KOPT-K1 (cell line): ENCODE measurements at regions not wholly inside any gene's neighbourhood (a gene's known extent, or its start where the extent isn't known, plus 50 kb on each side); places are given as distances from the start of the nearest gene placed in this dataset.
"Not testable (repeated sequence)": the region's sequence is repeated elsewhere in the genome, so short reads cannot be mapped to it uniquely, and the experiment has no call there.

Source experiments
- H3K27ac ChIP-seq: fragments of 200-600 bp; sonication (generic); 2 replicates; pipeline ENCODE4 v1.5.1; 2016; ENCODE audit warnings: antibody characterized with exemption, mild to moderate bottlenecking, low read depth, low read length; ENCODE audit not compliant: poor library complexity, severe bottlenecking
- H3K36me3 ChIP-seq: fragments of 200-600 bp; sonication (generic); 2 replicates; pipeline ENCODE4 v1.5.1; 2017; ENCODE audit warnings: antibody characterized with exemption, mild to moderate bottlenecking, low read length, moderate library complexity; ENCODE audit not compliant: insufficient read depth
- H3K9me3 ChIP-seq: fragments of 200-600 bp; sonication (generic); 2 replicates; pipeline ENCODE4 v1.5.1; 2017; ENCODE audit warnings: antibody characterized with exemption, low read length, mild to moderate bottlenecking; ENCODE audit not compliant: insufficient read depth, poor library complexity, severe bottlenecking

DNA sequence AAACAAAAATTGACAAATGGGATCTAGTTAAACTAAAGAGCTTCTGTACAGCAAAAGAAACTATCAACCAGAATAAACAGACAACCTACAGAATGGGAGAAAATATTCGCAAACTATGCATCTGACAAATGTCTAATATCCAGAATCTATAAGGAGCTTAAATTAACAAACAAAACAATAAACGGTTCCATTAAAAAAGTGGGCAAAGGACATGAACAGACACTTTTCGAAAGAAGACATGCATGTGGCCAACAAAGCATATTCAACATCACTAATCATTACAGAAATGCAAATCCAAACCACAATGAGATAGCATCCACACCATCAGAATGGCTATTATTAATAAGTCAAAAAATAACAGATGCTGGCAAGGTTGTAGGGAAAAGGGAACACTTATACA, 50.5 kb upstream of the MED13L start:
- peaks cover 10% of the 10 kb centered on the region for H3K9me3 ChIP-seq
- H3K27ac ChIP-seq, result not testable (repeated sequence)

DNA sequence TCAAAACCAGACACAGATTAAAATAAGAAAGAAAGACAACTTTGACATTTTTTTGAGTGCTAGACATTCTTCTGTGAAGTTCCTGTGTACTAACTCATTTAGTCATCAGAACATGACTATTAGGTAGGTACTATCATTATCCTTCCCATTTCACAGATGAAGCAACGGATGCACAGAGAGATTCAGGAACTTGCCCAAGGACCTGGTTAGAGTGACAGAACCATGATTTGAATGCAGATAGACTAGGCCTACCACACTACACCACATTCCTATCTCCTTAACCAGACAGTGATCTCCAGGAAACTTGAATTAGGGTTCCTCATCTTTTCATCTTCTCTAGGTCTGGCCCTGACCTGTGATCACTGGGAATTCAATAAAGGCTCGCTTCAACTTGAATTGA, 54.4 kb upstream of the MED13L start:
- H3K36me3 ChIP-seq, result no peaks in the 10 kb centered on the region

More for the DNA sequence above, 50.5 kb upstream of the MED13L start:
- H3K36me3 ChIP-seq, result not testable (repeated sequence)

GRCh38 chr12:116332705-116333380, 55.4 kb upstream of the MED13L start:
- H3K9me3 ChIP-seq, result peaks cover 8% of the 10 kb centered on the region

More for the DNA sequence above, 54.4 kb upstream of the MED13L start:
- no peak overlapping the region for H3K27ac ChIP-seq
- H3K9me3 ChIP-seq, result peaks cover 10% of the 10 kb centered on the region

DNA sequence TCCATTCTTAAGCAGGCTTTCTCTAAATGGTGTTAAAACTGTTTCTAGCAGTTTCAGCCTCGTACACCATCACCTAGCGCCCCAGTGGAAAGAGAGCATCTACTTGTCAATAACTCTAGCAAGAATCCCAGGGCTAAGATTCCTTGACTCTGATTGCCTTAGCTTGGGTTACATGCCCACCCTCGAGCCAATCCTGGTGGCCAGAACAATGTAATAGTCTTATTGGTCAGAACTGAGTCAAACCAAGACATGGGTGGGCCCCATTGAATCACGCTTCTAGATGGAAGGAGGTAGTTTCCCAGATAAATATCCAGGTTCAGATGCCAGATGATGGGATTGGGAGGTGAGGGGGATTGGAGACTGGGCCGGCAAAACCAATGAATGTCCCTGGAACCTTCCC, 55.9 kb upstream of the MED13L start:
- H3K36me3 ChIP-seq, result no peaks in the 10 kb centered on the region
- no peak overlapping the region for H3K27ac ChIP-seq
- H3K9me3 ChIP-seq, result peaks cover 3% of the 10 kb centered on the region

More at GRCh38 chr12:116332705-116333380, 55.4 kb upstream of the MED13L start:
- H3K27ac ChIP-seq, result no peak overlapping the region
- no peaks in the 10 kb centered on the region for H3K36me3 ChIP-seq

DNA sequence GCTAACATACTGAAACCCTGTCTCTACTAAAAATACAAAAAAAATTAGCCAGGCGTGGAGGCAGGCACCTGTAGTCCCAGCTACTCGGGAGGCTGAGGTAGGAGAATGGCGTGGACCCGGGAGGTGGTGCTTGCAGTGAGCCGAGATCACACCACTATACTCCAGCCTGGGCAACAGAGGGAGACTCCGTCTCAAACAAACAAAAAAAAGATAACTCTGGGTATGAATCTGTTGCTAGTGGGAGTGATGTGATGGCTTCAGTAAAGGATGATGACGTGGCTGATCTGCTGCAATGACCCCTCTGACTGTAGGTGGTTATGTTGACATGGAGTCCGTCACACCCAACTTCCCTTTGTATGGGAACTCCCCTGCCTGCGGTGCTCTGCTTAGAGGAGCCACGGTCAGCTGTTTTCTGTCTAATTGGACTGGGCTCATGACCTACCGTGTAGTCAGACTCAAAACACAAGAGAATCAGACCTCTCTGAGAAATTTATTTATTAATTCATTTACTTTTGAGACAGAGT, 59.1 kb upstream of the MED13L start:
- Histone ChIP-seq H3K36me3 (no peaks in the 10 kb centered on the region), H3K27ac (no peak overlapping the region), H3K9me3 (no peaks in the 10 kb centered on the region)

DNA sequence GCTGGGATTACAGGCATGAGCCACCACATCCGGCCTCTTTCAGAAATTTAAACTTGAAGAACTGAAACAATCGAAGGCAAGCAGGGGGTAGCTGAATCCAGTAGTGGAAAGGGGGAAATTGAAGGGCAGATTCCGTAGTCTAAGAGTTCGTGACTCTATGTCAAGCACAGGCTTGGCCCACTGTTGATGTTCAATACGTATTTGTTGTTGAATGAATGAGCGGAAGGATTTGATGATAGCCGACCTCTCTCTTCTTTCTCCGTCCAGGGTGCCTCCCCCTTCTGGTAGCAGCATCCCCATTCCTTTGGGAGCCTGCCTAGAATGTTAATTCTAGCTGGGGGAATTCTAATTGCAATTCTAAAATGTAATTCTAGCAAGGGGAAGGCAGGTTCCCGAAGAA, 59.8 kb upstream of the MED13L start:
- H3K36me3 ChIP-seq, result no peaks in the 10 kb centered on the region
- no peak overlapping the region for H3K27ac ChIP-seq
- no peaks in the 10 kb centered on the region for H3K9me3 ChIP-seq

- H3K9me3 ChIP-seq, result peaks cover 1% of the 10 kb centered on the region
- H3K27ac ChIP-seq, result no peak overlapping the region
- no peaks in the 10 kb centered on the region for H3K36me3 ChIP-seq
Measured at GRCh38 chr12:116338064-116338846, 60.8 kb upstream of the MED13L start.

DNA sequence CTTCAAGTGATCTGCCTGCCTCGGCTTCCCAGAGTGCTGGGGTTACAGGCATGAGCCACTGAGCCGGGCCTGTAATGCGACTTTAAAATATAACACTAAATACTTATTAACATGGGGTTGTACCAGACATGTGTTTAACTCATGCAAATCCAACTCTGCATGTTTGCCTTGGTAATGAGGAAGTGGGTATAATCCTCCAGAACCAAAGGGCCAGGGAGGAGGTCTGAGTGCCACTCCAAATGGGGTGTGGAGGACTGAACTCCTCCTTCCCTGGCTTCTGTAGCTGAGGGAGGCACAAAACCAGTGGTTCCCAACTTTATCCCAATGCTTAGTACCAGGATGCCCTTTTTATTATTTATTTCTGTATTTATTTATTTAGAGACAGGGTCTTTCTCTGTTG, 61.6 kb upstream of the MED13L start:
- peaks cover 5% of the 10 kb centered on the region for H3K9me3 ChIP-seq
- H3K27ac ChIP-seq, result no peak overlapping the region
- no peaks in the 10 kb centered on the region for H3K36me3 ChIP-seq

DNA sequence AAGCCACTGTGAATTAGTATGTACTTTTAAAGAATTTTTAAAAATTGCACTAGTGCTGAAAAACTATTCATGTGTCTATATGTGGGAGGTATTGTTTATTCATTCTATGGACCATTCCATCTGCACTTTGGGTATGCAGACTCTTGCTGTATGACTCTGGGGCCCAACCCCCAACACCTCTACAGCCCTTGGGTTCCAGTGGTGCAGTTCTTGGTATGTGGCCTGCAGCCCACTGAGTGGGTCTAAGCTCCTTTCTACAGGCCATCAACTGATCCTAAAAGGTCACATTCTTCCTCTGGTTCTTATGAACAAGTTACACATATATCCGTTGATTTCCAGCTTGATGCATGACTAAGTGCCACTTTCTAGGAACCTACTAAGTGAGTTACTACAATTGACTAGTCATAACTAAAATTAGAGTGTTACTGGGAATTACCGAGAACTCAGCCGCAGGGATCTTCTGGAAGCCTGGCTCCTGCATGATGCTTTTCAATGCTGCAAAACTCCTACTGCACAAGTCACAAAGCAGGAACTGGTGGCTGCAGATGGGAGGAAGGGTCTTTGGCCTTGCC, 62.4 kb upstream of the MED13L start:
- no peak overlapping the region for H3K27ac ChIP-seq
- H3K9me3 ChIP-seq, result peaks cover 5% of the 10 kb centered on the region
- no peaks in the 10 kb centered on the region for H3K36me3 ChIP-seq

DNA sequence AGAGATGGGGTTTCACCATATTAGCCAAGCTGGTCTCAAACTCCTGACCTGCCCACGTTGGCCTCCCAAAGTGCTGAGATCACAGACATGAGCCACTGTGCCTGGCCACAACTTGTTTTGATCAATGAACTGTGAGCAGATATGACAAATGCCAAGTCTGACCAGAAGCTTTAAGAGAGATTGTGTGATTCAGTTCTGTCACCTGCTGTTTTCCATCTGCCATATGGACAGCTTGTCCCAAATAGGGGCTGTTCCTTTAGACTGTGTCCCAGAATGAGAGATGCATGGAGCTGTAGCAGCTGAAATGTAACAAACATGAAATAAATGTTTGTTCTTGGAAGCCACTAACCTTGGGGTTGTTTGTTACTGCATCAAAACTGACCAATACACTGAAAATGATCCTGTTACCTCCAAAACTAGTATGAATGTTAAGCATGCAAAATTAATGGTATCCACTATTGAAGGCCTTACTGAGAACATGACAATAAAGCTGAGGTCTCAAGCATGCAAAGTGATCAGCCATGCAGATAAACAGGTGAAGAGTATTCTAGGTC, 65.9 kb upstream of the MED13L start:
- H3K36me3 ChIP-seq, result no peaks in the 10 kb centered on the region
- peaks cover 5% of the 10 kb centered on the region for H3K9me3 ChIP-seq
- H3K27ac ChIP-seq, result no peak overlapping the region

DNA sequence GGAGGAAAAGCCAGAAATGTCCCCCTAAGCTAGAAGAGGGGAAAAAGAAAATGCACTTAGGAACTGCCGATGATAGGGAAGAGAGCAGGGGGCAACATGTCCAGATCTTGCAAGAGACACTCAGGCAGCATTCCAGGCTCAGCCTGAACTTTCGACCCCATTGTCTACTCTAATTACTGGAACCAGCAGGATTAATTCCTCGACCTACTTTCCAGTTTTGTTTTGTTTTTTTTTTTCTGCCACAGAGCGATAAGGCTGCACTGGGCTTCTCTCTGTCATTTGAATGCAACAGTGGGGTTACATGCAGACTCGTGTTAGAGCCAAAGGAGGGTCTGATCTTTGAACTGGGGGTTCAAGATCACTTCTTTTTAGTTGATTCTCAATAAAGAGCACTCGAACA, 68.7 kb upstream of the MED13L start:
- H3K9me3 ChIP-seq, result peaks cover 5% of the 10 kb centered on the region
- H3K27ac ChIP-seq, result no peak overlapping the region
- H3K36me3 ChIP-seq, result no peaks in the 10 kb centered on the region

- Histone ChIP-seq H3K36me3 (no peaks in the 10 kb centered on the region), H3K9me3 (peaks cover 5% of the 10 kb centered on the region), H3K27ac (no peak overlapping the region)
Measured at GRCh38 chr12:116346741-116347140, 69.2 kb upstream of the MED13L start.

DNA sequence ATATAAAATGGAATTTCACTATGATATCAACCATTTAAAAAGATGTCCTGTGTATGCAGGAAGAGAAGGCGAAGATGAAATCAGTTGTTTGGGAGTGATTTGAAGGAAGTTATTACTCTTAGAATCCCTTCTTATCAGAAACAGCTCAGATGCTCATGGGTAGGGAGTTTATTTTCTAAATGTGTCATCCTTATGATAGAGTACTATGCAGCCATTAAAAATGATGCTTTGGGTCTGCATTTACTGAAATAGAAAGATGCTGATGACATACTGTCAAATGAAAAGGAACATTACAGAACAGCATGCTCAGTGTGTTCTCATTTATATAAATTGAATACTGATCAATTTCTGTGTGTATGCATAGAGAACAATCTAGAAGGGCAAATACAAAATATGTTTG, 69.8 kb upstream of the MED13L start:
- Histone ChIP-seq H3K9me3 (peaks cover 5% of the 10 kb centered on the region), H3K36me3 (no peaks in the 10 kb centered on the region), H3K27ac (no peak overlapping the region)

DNA sequence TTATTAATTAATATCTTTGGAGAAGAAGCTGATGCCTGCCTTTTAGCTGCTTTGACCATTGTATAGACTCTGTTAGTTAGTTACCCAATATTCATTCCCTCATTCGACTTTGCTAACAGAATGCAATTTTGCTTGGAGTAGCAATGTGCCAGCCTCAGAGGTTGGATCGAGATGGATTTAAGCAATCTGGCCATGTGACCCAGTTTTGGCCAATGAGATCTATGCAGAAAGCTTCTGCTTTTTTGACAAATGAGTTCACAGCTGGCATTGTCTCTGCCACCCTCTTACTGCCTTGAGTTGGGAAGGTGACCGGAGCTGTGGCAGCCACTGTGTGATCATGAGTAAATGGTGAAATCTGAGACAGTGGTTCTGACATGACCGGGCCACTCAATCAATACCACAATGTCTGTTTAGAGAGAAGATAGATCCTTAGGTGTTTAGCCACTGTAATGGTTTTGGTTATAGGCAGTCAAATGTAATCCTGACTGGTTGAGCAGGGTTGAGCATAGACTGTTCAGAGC, 74.9 kb upstream of the MED13L start:
- Histone ChIP-seq H3K27ac (no peak overlapping the region), H3K9me3 (no peaks in the 10 kb centered on the region), H3K36me3 (no peaks in the 10 kb centered on the region)

DNA sequence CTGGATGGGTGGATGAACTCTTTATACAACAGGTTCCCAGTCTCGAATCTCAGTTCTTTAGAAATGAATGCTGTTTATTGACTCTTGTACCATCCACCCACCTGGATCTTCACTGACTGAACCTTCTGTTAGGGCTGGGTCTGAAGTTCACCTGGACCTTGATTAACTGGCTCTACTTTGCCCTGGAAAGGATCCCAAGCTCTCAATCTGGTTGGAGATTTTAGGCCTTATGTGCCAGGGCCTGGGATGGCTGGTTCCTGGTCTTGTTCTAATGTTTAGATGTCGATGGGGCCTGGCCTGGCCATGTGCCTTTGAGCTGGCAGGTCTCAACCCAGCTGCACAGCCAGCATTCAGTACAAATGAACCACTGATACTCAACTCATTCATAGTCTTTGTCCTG, 76.5 kb upstream of the MED13L start:
- H3K9me3 ChIP-seq, result no peaks in the 10 kb centered on the region
- no peak overlapping the region for H3K27ac ChIP-seq
- no peaks in the 10 kb centered on the region for H3K36me3 ChIP-seq
